ENCODE measurements at regions not wholly inside any gene's neighbourhood (a gene's known extent, or its start where the extent isn't known, plus 50 kb on each side); places are given as distances from the start of the nearest gene placed in this dataset.

GRCh38 chr13:80211566-80211965 lies 129.4 kb downstream of the SPRY2 start:
- TF ChIP-seq, protein P1, sequence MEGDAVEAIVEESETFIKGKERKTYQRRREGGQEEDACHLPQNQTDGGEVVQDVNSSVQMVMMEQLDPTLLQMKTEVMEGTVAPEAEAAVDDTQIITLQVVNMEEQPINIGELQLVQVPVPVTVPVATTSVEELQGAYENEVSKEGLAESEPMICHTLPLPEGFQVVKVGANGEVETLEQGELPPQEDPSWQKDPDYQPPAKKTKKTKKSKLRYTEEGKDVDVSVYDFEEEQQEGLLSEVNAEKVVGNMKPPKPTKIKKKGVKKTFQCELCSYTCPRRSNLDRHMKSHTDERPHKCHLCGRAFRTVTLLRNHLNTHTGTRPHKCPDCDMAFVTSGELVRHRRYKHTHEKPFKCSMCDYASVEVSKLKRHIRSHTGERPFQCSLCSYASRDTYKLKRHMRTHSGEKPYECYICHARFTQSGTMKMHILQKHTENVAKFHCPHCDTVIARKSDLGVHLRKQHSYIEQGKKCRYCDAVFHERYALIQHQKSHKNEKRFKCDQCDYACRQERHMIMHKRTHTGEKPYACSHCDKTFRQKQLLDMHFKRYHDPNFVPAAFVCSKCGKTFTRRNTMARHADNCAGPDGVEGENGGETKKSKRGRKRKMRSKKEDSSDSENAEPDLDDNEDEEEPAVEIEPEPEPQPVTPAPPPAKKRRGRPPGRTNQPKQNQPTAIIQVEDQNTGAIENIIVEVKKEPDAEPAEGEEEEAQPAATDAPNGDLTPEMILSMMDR (IDR thresholded peaks at IDR 0.05): no peak
- TF ChIP-seq POLR2A (IDR thresholded peaks at IDR 0.05): no peak
